ENCODE measurements at regions not wholly inside any gene's neighbourhood (a gene's known extent, or its start where the extent isn't known, plus 50 kb on each side); places are given as distances from the start of the nearest gene placed in this dataset.

- DNase-seq (ENCODE audit: low read depth) = no peak
- no peak overlapping the region for H3K4me3 ChIP-seq (ENCODE audit: low read depth, low read length)
Observed at GRCh38 chr6:157768304-157768703, 54.7 kb upstream of the SNX9 start.

GRCh38 chr6:157768863-157769551 is 54.0 kb upstream of the SNX9 start:
- DNase-seq (ENCODE audit: low read depth) = no peak
- H3K4me3 ChIP-seq (ENCODE audit: low read depth, low read length) = no peak overlapping the region

- no peak overlapping the region for H3K4me3 ChIP-seq (ENCODE audit: low read depth, low read length)
- DNase-seq (ENCODE audit: low read depth) = no peak
Observed at GRCh38 chr6:157769776-157770426, 53.1 kb upstream of the SNX9 start.

- H3K4me3 ChIP-seq (ENCODE audit: low read depth, low read length) = no peak overlapping the region
- DNase-seq (ENCODE audit: low read depth) = no peak
Observed at GRCh38 chr6:157770946-157771345, 52.1 kb upstream of the SNX9 start.

GRCh38 chr6:157772820-157773219 is 50.2 kb upstream of the SNX9 start:
- H3K4me3 ChIP-seq (ENCODE audit: low read depth, low read length) = no peak overlapping the region
- DNase-seq (ENCODE audit: low read depth) = no peak

Measured in skeletal muscle cell (primary cell).